GM12865 (cell line): ENCODE measurements at regions not wholly inside any gene's neighbourhood (a gene's known extent, or its start where the extent isn't known, plus 50 kb on each side); places are given as distances from the start of the nearest gene placed in this dataset.

Source experiments
- DNase-seq: peaks from one replicate; pipeline ENCODE4 v3.0.0; 2010; ENCODE audit warnings: low read depth
- H3K4me3 ChIP-seq: 2 replicates; pipeline ENCODE4 v1.5.1; 2011; ENCODE audit warnings: mild to moderate bottlenecking, low read depth, low read length, control low read depth
- CTCF ChIP-seq: IDR thresholded peaks from 2 replicates; pipeline ENCODE4 v1.5.1; 2011; ENCODE audit warnings: low read length, control low read depth, low read depth, inconsistent platforms; ENCODE audit not compliant: insufficient read depth; ENCODE audit errors: missing control alignments

- no peak for TF ChIP-seq CTCF
- DNase-seq: no peak
- H3K4me3 ChIP-seq: no peak overlapping the region
These were observed 453.7 kb downstream of the SIPA1L2 start for GRCh38 chr1:232176222-232176621.

DNA sequence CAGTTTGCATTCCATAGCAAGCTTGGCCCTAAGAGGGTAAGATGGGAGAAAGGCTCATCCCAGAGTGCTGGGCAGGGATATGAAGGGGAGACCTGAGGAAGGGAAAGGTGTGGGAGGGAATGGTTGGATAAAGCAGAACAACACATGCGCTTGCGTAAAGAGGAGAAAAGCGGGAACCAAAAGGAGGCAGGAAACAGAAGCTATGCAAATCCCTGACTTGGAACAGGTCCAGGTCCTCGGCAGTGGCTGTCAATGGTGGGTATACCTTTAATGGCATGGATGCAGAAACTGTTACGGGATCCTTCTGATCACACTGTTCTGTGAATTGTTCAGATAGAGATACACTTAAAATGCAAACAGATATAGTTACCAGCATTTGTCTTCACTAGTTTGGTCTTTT is 455.6 kb downstream of the SIPA1L2 start:
- no peak overlapping the region for H3K4me3 ChIP-seq
- TF ChIP-seq CTCF: no peak
- DNase-seq: no peak

GRCh38 chr1:232172563-232172962 is 457.4 kb downstream of the SIPA1L2 start:
- DNase-seq: no peak
- no peak overlapping the region for H3K4me3 ChIP-seq
- TF ChIP-seq CTCF: no peak

GRCh38 chr1:232170909-232171308 is 459.0 kb downstream of the SIPA1L2 start:
- H3K4me3 ChIP-seq: no peak overlapping the region
- TF ChIP-seq CTCF: no peak
- DNase-seq: no peak

DNA sequence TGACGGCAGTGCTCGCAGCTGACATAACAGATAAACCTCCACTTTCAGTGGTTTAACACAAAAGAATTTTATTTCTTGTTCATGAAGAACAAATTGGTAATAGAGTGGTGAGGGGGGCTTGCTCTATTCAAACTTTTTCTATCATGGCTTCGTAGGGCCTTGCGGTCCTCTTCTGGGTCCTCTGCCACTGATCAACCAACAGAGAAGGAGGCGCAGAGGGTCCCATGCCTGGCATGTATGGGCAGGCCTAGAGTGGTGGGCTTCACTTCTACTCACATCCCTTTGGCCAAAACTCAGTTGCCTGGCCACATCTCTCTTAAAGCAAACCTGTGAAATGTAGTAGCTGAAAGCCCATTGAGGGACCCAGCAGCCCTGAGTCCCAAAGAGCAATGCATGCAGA is 460.5 kb downstream of the SIPA1L2 start:
- H3K4me3 ChIP-seq: no peak overlapping the region
- no peak for DNase-seq
- no peak for TF ChIP-seq CTCF

GRCh38 chr1:232168508-232168907 is 461.4 kb downstream of the SIPA1L2 start:
- no peak overlapping the region for H3K4me3 ChIP-seq
- no peak for DNase-seq
- TF ChIP-seq CTCF: no peak

DNA sequence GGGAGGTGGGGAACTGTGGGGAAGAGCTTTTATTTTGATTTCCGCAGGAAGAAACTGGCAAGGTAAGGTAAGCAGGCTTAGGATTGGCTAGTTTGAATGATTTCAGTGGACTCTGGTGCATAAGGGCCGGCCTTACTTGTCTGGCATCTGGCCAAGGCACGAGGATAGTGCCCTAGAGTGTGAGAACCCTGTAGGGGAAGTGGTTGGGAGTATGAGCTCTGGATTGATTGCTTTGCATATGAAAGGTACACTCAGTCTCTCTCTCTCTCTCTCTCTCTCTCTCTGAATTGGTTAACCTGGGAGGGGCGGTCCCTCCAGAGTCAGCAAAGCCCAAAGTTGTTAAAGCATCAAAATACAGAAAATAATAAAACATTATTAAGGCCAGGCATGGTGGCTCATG is 463.0 kb downstream of the SIPA1L2 start:
- DNase-seq: no peak
- H3K4me3 ChIP-seq: no peak overlapping the region
- TF ChIP-seq CTCF: no peak
